Trophoblast cell (in vitro differentiated cells and primary cell): ENCODE measurements at regions not wholly inside any gene's neighbourhood (a gene's known extent, or its start where the extent isn't known, plus 50 kb on each side); places are given as distances from the start of the nearest gene placed in this dataset.
"Not testable (repeated sequence)": the region's sequence is repeated elsewhere in the genome, so short reads cannot be mapped to it uniquely, and the experiment has no call there.

Experiments
- DNase-seq, 2 donors: peaks; one replicate each; pipeline ENCODE4 v3.0.0-alpha.2; 2016
- H2AFZ ChIP-seq: 2 replicates; pipeline ENCODE4 v1.6.1; 2013; ENCODE audit warnings: low read length, moderate library complexity, mild to moderate bottlenecking; ENCODE audit not compliant: insufficient read depth, poor library complexity
- H2AK5ac ChIP-seq: 2 replicates; pipeline ENCODE4 v1.6.1; 2013; ENCODE audit warnings: mild to moderate bottlenecking, low read length
- H2BK120ac ChIP-seq: 2 replicates; pipeline ENCODE4 v1.6.1; 2013; ENCODE audit warnings: low read length, mild to moderate bottlenecking, moderate library complexity; ENCODE audit not compliant: insufficient read depth, poor library complexity
- H2BK12ac ChIP-seq: 2 replicates; pipeline ENCODE4 v1.6.1; 2013; ENCODE audit warnings: mild to moderate bottlenecking, low read length, moderate library complexity
- H2BK5ac ChIP-seq: 2 replicates; pipeline ENCODE4 v1.6.1; 2013; ENCODE audit warnings: low read length, low read depth, moderate library complexity, mild to moderate bottlenecking; ENCODE audit not compliant: poor library complexity
- H3K14ac ChIP-seq: 2 replicates; pipeline ENCODE4 v1.6.1; 2013; ENCODE audit warnings: mild to moderate bottlenecking, low read length
- H3K18ac ChIP-seq: 2 replicates; pipeline ENCODE4 v1.6.1; 2013; ENCODE audit warnings: mild to moderate bottlenecking, low read length
- H3K23ac ChIP-seq: 2 replicates; pipeline ENCODE4 v1.6.1; 2013; ENCODE audit warnings: low read length
- H3K27ac ChIP-seq: 2 replicates; pipeline ENCODE4 v1.5.1; 2013; ENCODE audit warnings: low read depth, mild to moderate bottlenecking, inconsistent platforms, low read length, moderate library complexity
- H3K27me3 ChIP-seq: 2 replicates; pipeline ENCODE4 v1.6.1; 2013; ENCODE audit warnings: inconsistent platforms, mild to moderate bottlenecking, low read length, moderate library complexity; ENCODE audit not compliant: insufficient read depth
- H3K36me3 ChIP-seq, 2 experiments: 1 replicate in 1 of 2; 2 replicates in 1 of 2; pipeline ENCODE4 v1.6.1; 2013; ENCODE audit warnings: low read length in 2 of 2, mild to moderate bottlenecking in 2 of 2, moderate library complexity in 1 of 2; ENCODE audit not compliant: insufficient read depth in 2 of 2, control insufficient read depth in 1 of 2
- H3K4ac ChIP-seq: 2 replicates; pipeline ENCODE4 v1.6.1; 2013; ENCODE audit warnings: low read depth, mild to moderate bottlenecking, low read length, moderate library complexity
- H3K4me1 ChIP-seq, 2 experiments: 1 replicate in 1 of 2; 2 replicates in 1 of 2; pipeline ENCODE4 v1.6.1; 2013; ENCODE audit warnings: low read length in 2 of 2, mild to moderate bottlenecking in 2 of 2, moderate library complexity in 1 of 2; ENCODE audit not compliant: insufficient read depth in 2 of 2, control insufficient read depth in 1 of 2
- H3K4me2 ChIP-seq: 2 replicates; pipeline ENCODE4 v1.6.1; 2013; ENCODE audit warnings: inconsistent platforms, mild to moderate bottlenecking, low read length, moderate library complexity
- H3K4me3 ChIP-seq: 2 replicates; pipeline ENCODE4 v1.5.1; 2013; ENCODE audit warnings: mild to moderate bottlenecking, low read depth, low read length, inconsistent platforms
- H3K79me1 ChIP-seq: one replicate; pipeline ENCODE4 v1.6.1; 2013; ENCODE audit warnings: low read length
- H3K79me2 ChIP-seq: 2 replicates; pipeline ENCODE4 v1.6.1; 2013; ENCODE audit warnings: low read length, mild to moderate bottlenecking; ENCODE audit not compliant: control insufficient read depth, insufficient read depth, poor library complexity
- H3K9ac ChIP-seq: 2 replicates; pipeline ENCODE4 v1.6.1; 2013; ENCODE audit warnings: mild to moderate bottlenecking, low read length
- H3K9me3 ChIP-seq: 2 replicates; pipeline ENCODE4 v1.6.1; 2013; ENCODE audit warnings: low read depth, mild to moderate bottlenecking, control low read depth, inconsistent platforms, low read length; ENCODE audit not compliant: insufficient read depth
- H4K12ac ChIP-seq: 2 replicates; pipeline ENCODE4 v1.6.1; 2013; ENCODE audit warnings: low read depth, mild to moderate bottlenecking, low read length, moderate library complexity
- H4K8ac ChIP-seq: 2 replicates; pipeline ENCODE4 v1.6.1; 2013; ENCODE audit warnings: low read depth, mild to moderate bottlenecking, low read length, moderate library complexity
- H4K91ac ChIP-seq: one replicate; pipeline ENCODE4 v1.6.1; 2013; ENCODE audit warnings: low read depth, mild to moderate bottlenecking, low read length, moderate library complexity
- WGBS: extraction: QIAGEN DNeasy Blood & Tissue Kit; methylation state at CpG from one replicate; pipeline ENCODE4 v1.1.7; 2013; ENCODE audit warnings: missing lambda C conversion rate; ENCODE audit not compliant: insufficient read length, insufficient coverage; ENCODE audit errors: extremely low coverage; 5-methylcytosine and 5-hydroxymethylcytosine counted together

GRCh38 chr3:30538791-30539190, 67.6 kb upstream of the TGFBR2 start:
- Histone ChIP-seq H3K4me1 (no peaks in the 10 kb centered on the region), H3K14ac (no peak overlapping the region), H3K27ac (no peak overlapping the region), H3K4me3 (no peak overlapping the region), H2BK12ac (no peak overlapping the region), H2BK120ac (no peak overlapping the region), H3K4me2 (no peak overlapping the region), H3K23ac (no peak overlapping the region), H4K8ac (no peak overlapping the region), H2BK5ac (no peak overlapping the region), H3K18ac (no peak overlapping the region), H2AFZ (no peak overlapping the region), H3K9me3 (no peaks in the 10 kb centered on the region), H3K79me1 (peaks cover 4% of the 10 kb centered on the region), H3K79me2 (no peaks in the 10 kb centered on the region), H4K91ac (no peak overlapping the region), H3K27me3 (no peaks in the 10 kb centered on the region), H3K36me3 (no peaks in the 10 kb centered on the region), H4K12ac (no peak overlapping the region), H3K4ac (no peak overlapping the region), H3K9ac (no peak overlapping the region), H2AK5ac (no peak overlapping the region)
- peak; percentile 37 to 90 for DNase-seq
- no CpG with 5 or more reads among the region's 1 CpG for WGBS

DNA sequence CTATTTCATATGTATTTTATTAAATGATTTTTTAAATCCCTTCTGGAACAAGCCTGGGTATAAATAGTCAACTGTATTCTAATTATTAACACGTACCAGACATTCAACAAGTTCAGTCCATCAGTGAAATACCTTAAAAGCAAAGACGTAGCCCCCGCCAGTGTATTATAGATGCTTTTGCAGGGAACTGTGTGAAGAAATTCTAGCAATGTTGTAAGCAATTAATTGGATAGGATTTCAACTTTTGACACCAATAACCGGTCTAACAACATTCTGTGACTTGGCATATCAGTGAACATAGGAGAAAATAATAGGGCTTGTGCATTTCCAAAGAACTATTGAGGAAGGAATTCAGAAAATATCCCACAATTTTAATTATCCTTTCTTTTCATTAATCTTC, 67.2 kb upstream of the TGFBR2 start:
- Histone ChIP-seq H3K18ac (no peak overlapping the region), H3K27me3 (no peaks in the 10 kb centered on the region), H3K4me1 (no peaks in the 10 kb centered on the region), H3K79me2 (no peaks in the 10 kb centered on the region), H3K4me3 (no peak overlapping the region), H2BK12ac (no peak overlapping the region), H3K14ac (no peak overlapping the region), H3K9me3 (no peaks in the 10 kb centered on the region), H3K79me1 (peaks cover 4% of the 10 kb centered on the region), H2AFZ (no peak overlapping the region), H3K23ac (no peak overlapping the region), H4K8ac (no peak overlapping the region), H3K4me2 (peak overlapping the region; percentile 38), H4K12ac (no peak overlapping the region), H4K91ac (no peak overlapping the region), H2AK5ac (no peak overlapping the region), H3K27ac (no peak overlapping the region), H3K4ac (no peak overlapping the region), H3K36me3 (no peaks in the 10 kb centered on the region), H2BK5ac (no peak overlapping the region), H2BK120ac (no peak overlapping the region), H3K9ac (no peak overlapping the region)
- no CpG with 5 or more reads among the region's 4 CpGs for WGBS
- peak; percentile 41 to 96 for DNase-seq

- Histone ChIP-seq H3K4me3 (no peak overlapping the region), H2BK12ac (no peak overlapping the region), H2BK120ac (no peak overlapping the region), H4K12ac (no peak overlapping the region), H3K23ac (no peak overlapping the region), H2AK5ac (no peak overlapping the region), H3K9me3 (no peaks in the 10 kb centered on the region), H2AFZ (no peak overlapping the region), H3K9ac (no peak overlapping the region), H3K36me3 (no peaks in the 10 kb centered on the region), H3K27ac (no peak overlapping the region), H4K91ac (no peak overlapping the region), H4K8ac (no peak overlapping the region), H3K4me1 (no peaks in the 10 kb centered on the region), H2BK5ac (no peak overlapping the region), H3K27me3 (no peaks in the 10 kb centered on the region), H3K14ac (no peak overlapping the region), H3K4ac (no peak overlapping the region), H3K4me2 (no peak overlapping the region), H3K79me2 (no peaks in the 10 kb centered on the region), H3K18ac (no peak overlapping the region), H3K79me1 (peaks cover 4% of the 10 kb centered on the region)
- WGBS, result no CpG with 5 or more reads among the region's 1 CpG
- DNase-seq, result no peak
Observed at GRCh38 chr3:30539772-30540171, 66.6 kb upstream of the TGFBR2 start.

- H3K36me3 ChIP-seq, H3K23ac ChIP-seq, H2BK120ac ChIP-seq, H3K79me1 ChIP-seq, H2BK12ac ChIP-seq, H3K14ac ChIP-seq, H4K8ac ChIP-seq, H3K4me1 ChIP-seq, H4K12ac ChIP-seq, H3K27me3 ChIP-seq, H3K4ac ChIP-seq, H3K18ac ChIP-seq, H4K91ac ChIP-seq, H3K4me2 ChIP-seq, H2BK5ac ChIP-seq, H3K27ac ChIP-seq, H3K4me3 ChIP-seq, H3K9me3 ChIP-seq, H3K79me2 ChIP-seq, H2AFZ ChIP-seq, H3K9ac ChIP-seq, DNase-seq, H2AK5ac ChIP-seq: not testable (repeated sequence)
Observed at GRCh38 chr3:30541156-30541555, 65.2 kb upstream of the TGFBR2 start.
